Liver (tissue), 8 donors: ENCODE measurements at regions not wholly inside any gene's neighbourhood (a gene's known extent, or its start where the extent isn't known, plus 50 kb on each side); places are given as distances from the start of the nearest gene placed in this dataset.

Experiments
- DNase-seq: peaks from one replicate; pipeline ENCODE4 v3.0.0-alpha.2; 2017; ENCODE audit warnings: low spot score
- H3K27ac ChIP-seq, 2 donors: one replicate each; pipeline ENCODE4 v1.7.0; 2013; ENCODE audit warnings: inconsistent platforms in 2 of 2, low read length in 2 of 2, control low read depth in 1 of 2, low read depth in 1 of 2, mild to moderate bottlenecking in 1 of 2
- H3K27me3 ChIP-seq, 4 donors: one replicate each; pipeline versions ENCODE4 v1.6.1 to v1.7.0; 2013; ENCODE audit warnings: low read length in 3 of 4, inconsistent platforms in 1 of 4, mild to moderate bottlenecking in 1 of 4, moderate library complexity in 1 of 4; ENCODE audit not compliant: control insufficient read depth in 4 of 4, insufficient read depth in 4 of 4
- H3K36me3 ChIP-seq, 4 donors: one replicate each; pipeline versions ENCODE4 v1.6.1 to v1.7.0; 2013; ENCODE audit warnings: low read length in 3 of 4, mild to moderate bottlenecking in 3 of 4, low read depth in 1 of 4, moderate library complexity in 1 of 4; ENCODE audit not compliant: control insufficient read depth in 4 of 4, insufficient read depth in 3 of 4
- H3K4me1 ChIP-seq, 4 donors: one replicate each; pipeline versions ENCODE4 v1.6.1 to v1.7.0; 2013; ENCODE audit warnings: low read length in 3 of 4, mild to moderate bottlenecking in 3 of 4, moderate library complexity in 1 of 4; ENCODE audit not compliant: control insufficient read depth in 4 of 4, insufficient read depth in 4 of 4
- H3K4me3 ChIP-seq, 3 donors: one replicate each; pipeline versions ENCODE4 v1.6.1 to v1.7.0; 2013; ENCODE audit warnings: low read length in 3 of 3, control low read depth in 1 of 3, low read depth in 1 of 3, mild to moderate bottlenecking in 1 of 3
- H3K9ac ChIP-seq, 2 donors: one replicate each; pipeline ENCODE4 v1.7.0; 2013; ENCODE audit warnings: low read length in 2 of 2, mild to moderate bottlenecking in 2 of 2, moderate library complexity in 2 of 2, control low read depth in 1 of 2, low read depth in 1 of 2
- H3K9me3 ChIP-seq, 4 donors: one replicate each; pipeline versions ENCODE4 v1.6.1 to v1.7.0; 2013; ENCODE audit warnings: low read length in 3 of 4; ENCODE audit not compliant: control insufficient read depth in 4 of 4
- ATF3 ChIP-seq: IDR thresholded peaks from 2 replicates; pipeline ENCODE4 v1.6.1; 2016; ENCODE audit warnings: antibody characterized with exemption
- CTCF ChIP-seq: fragments of 150-350 bp; IDR thresholded peaks from 2 replicates; pipeline ENCODE4 v1.5.1; 2017; ENCODE audit warnings: improper control_type of control experiment, low read depth, low read length; ENCODE audit not compliant: missing input control
- FOXA1 ChIP-seq: IDR thresholded peaks from 2 replicates; pipeline ENCODE4 v1.6.1; 2016; ENCODE audit warnings: antibody characterized with exemption
- FOXA2 ChIP-seq: IDR thresholded peaks from 2 replicates; pipeline ENCODE4 v1.6.1; 2016; ENCODE audit warnings: antibody characterized with exemption
- GABPA ChIP-seq, 2 donors: IDR thresholded peaks in 1 of 2; conservative IDR thresholded peaks in 1 of 2; 2 replicates each; pipeline ENCODE4 v1.6.1; 2016; ENCODE audit warnings: antibody characterized with exemption in 2 of 2, mild to moderate bottlenecking in 1 of 2, moderate library complexity in 1 of 2
- HNF4A ChIP-seq, 2 donors: conservative IDR thresholded peaks; 2 replicates each; pipeline ENCODE4 v1.6.1; 2016; ENCODE audit warnings: antibody characterized with exemption in 2 of 2, mild to moderate bottlenecking in 2 of 2
- HNF4G ChIP-seq: IDR thresholded peaks from 2 replicates; pipeline ENCODE4 v1.6.1; 2016; ENCODE audit warnings: antibody characterized with exemption
- JUND ChIP-seq, 2 donors: IDR thresholded peaks; 2 replicates each; pipeline ENCODE4 v1.6.1; 2016; ENCODE audit warnings: antibody characterized with exemption in 2 of 2
- MAX ChIP-seq: IDR thresholded peaks from 2 replicates; pipeline ENCODE4 v1.6.1; 2016; ENCODE audit warnings: antibody characterized with exemption
- NR2F2 ChIP-seq: IDR thresholded peaks from 2 replicates; pipeline ENCODE4 v1.6.1; 2016; ENCODE audit warnings: antibody characterized with exemption
- RAD21 ChIP-seq, 2 donors: IDR thresholded peaks; 2 replicates each; pipeline ENCODE4 v1.6.1; 2016; ENCODE audit warnings: antibody characterized with exemption in 2 of 2, mild to moderate bottlenecking in 2 of 2
- RXRA ChIP-seq, 2 donors: IDR thresholded peaks; 2 replicates each; pipeline ENCODE4 v1.6.1; 2017 to 2018; ENCODE audit warnings: antibody characterized with exemption in 2 of 2, mild to moderate bottlenecking in 1 of 2
- TAF1 ChIP-seq: conservative IDR thresholded peaks from 2 replicates; pipeline ENCODE4 v1.6.1; 2016; ENCODE audit warnings: antibody characterized with exemption, mild to moderate bottlenecking
- YY1 ChIP-seq: IDR thresholded peaks from 2 replicates; pipeline ENCODE4 v1.6.1; 2016; ENCODE audit warnings: antibody characterized with exemption, mild to moderate bottlenecking
- WGBS: extraction: QIAGEN DNeasy Blood & Tissue Kit; methylation state at CpG from one replicate; pipeline ENCODE4 v1.1.7; 2013; 5-methylcytosine and 5-hydroxymethylcytosine counted together
- TF ChIP-seq, protein P1 (sequence below): IDR thresholded peaks from 2 replicates; pipeline ENCODE4 v1.6.1; 2016; ENCODE audit warnings: antibody characterized with exemption, mild to moderate bottlenecking
- TF ChIP-seq, protein P2 (sequence below): IDR thresholded peaks from 2 replicates; pipeline ENCODE4 v1.6.1; 2016; ENCODE audit warnings: antibody characterized with exemption
- donor health status: healthy.
- donor health status: healthy.
- donor health status: healthy.
- donor health status: healthy.
- donor health status: healthy.

DNA sequence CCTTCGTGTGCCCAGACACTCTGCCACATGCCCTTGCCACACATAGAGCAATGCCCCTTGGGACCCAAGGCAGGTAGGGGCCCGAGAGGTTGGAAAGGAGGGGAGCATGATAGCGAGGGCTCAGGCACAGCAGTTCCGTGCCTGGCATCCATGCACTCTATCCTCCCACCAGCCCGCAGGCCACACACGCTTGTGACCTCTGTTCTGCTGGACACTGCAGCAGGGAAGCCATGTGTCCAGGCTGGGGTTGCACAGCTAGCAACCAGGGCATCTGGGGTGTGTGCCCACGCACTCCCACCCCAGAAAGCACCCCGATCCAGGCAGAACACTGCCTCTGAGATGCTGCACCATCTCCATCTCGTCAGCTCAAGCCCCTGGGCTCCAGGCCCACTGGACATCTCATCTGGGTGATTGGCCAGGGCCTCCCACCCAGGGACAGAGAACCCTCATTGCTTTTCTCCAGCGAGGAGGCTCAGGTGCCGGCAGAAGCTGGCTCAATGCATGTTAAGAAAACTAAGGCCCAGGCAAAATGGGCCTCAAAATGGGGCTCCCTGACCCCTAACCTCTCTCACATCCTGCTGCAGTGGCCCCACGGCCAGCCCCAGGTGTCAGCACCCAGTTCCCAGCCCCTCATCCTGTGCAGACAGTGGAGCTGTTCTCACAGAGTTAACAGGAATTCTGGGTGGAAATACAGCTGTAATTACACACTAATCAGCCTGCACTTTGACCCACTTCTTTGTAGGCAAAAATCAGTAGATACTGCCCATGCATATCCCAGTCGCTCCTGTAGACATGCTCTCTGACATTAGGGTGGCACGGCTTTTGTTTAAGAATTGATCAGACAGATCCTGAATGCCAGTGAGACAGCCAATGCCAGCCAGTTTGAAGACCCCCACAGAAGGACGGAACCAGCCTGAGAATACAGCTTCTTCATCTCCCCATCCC, 173.9 kb upstream of the B3GAT1 start:
- Histone ChIP-seq H3K4me1 (peaks cover 0 to 3% (median 0%) of the 10 kb centered on the region in 4 donors), H3K9me3 (no peaks in the 10 kb centered on the region), H3K36me3 (no peaks in the 10 kb centered on the region), H3K27ac (no peak overlapping the region), H3K4me3 (no peak overlapping the region), H3K27me3 (peaks cover 0 to 2% (median 0%) of the 10 kb centered on the region in 4 donors), H3K9ac (no peak overlapping the region)
- DNase-seq: peak; percentile 29
- no peak for TF ChIP-seq HNF4G
- TF ChIP-seq MAX: no peak
- no peak for TF ChIP-seq RAD21 (IDR thresholded peaks at IDR 0.05)
- no peak for TF ChIP-seq RXRA (IDR thresholded peaks at IDR 0.05)
- TF ChIP-seq NR2F2: no peak
- TF ChIP-seq, protein P1, sequence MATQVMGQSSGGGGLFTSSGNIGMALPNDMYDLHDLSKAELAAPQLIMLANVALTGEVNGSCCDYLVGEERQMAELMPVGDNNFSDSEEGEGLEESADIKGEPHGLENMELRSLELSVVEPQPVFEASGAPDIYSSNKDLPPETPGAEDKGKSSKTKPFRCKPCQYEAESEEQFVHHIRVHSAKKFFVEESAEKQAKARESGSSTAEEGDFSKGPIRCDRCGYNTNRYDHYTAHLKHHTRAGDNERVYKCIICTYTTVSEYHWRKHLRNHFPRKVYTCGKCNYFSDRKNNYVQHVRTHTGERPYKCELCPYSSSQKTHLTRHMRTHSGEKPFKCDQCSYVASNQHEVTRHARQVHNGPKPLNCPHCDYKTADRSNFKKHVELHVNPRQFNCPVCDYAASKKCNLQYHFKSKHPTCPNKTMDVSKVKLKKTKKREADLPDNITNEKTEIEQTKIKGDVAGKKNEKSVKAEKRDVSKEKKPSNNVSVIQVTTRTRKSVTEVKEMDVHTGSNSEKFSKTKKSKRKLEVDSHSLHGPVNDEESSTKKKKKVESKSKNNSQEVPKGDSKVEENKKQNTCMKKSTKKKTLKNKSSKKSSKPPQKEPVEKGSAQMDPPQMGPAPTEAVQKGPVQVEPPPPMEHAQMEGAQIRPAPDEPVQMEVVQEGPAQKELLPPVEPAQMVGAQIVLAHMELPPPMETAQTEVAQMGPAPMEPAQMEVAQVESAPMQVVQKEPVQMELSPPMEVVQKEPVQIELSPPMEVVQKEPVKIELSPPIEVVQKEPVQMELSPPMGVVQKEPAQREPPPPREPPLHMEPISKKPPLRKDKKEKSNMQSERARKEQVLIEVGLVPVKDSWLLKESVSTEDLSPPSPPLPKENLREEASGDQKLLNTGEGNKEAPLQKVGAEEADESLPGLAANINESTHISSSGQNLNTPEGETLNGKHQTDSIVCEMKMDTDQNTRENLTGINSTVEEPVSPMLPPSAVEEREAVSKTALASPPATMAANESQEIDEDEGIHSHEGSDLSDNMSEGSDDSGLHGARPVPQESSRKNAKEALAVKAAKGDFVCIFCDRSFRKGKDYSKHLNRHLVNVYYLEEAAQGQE: no peak
- TF ChIP-seq GABPA (IDR thresholded peaks at IDR 0.05 in 1 of 2, conservative IDR thresholded peaks at IDR 0.05 in 1 of 2): no peak
- TF ChIP-seq HNF4A (conservative IDR thresholded peaks at IDR 0.05): no peak
- TF ChIP-seq FOXA1: no peak
- TF ChIP-seq, protein P2, sequence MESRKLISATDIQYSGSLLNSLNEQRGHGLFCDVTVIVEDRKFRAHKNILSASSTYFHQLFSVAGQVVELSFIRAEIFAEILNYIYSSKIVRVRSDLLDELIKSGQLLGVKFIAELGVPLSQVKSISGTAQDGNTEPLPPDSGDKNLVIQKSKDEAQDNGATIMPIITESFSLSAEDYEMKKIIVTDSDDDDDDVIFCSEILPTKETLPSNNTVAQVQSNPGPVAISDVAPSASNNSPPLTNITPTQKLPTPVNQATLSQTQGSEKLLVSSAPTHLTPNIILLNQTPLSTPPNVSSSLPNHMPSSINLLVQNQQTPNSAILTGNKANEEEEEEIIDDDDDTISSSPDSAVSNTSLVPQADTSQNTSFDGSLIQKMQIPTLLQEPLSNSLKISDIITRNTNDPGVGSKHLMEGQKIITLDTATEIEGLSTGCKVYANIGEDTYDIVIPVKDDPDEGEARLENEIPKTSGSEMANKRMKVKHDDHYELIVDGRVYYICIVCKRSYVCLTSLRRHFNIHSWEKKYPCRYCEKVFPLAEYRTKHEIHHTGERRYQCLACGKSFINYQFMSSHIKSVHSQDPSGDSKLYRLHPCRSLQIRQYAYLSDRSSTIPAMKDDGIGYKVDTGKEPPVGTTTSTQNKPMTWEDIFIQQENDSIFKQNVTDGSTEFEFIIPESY: no peak
- no peak for TF ChIP-seq TAF1
- no peak for TF ChIP-seq JUND (IDR thresholded peaks at IDR 0.05)
- no peak for TF ChIP-seq ATF3
- no peak for TF ChIP-seq CTCF
- TF ChIP-seq YY1: no peak
- TF ChIP-seq FOXA2: no peak
- 88% methylated on average over 15 of the region's 15 CpGs for WGBS
